ENCODE measurements at regions not wholly inside any gene's neighbourhood (a gene's known extent, or its start where the extent isn't known, plus 50 kb on each side); places are given as distances from the start of the nearest gene placed in this dataset.

DNA sequence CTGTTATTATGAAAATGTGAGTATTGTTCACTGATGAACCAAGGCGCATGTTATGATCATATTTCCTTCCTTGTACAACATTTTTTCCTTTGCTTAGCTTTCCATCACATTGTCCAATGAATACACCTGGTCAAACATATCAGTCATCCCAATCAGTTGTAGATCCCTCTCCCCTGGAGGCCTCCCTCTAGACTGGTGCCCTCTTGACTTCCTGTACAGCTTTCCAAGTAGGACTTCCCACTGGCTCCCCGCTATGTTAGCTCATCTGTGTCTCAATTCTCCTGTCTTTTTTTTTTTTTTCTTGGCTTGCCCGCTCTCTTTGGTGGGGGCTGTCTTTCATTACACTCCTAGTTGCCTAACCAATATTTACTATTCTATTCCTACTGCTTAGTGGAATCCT is 214.2 kb upstream of the NPY start:
- TF ChIP-seq EZH2 (IDR thresholded peaks at IDR 0.05; ENCODE audit: low read length), result no peak
- TF ChIP-seq CTCF (optimal IDR thresholded peaks at IDR 0.05 in 1 of 3, IDR thresholded peaks at IDR 0.05 in 1 of 3, conservative IDR thresholded peaks at IDR 0.05 in 1 of 3; ENCODE audit: extremely low read depth in 1 of 3, insufficient read depth in 2 of 3, low read length in 3 of 3), result no peak
- dilution Hi-C loops (cut with MboI; ENCODE audit: extremely low pct_ligation_motif_present, low sequenced_read_pairs), result no loop called here
- Histone ChIP-seq H3K27me3 (ENCODE audit: control insufficient read depth, extremely low read depth, insufficient read depth, low read length) (no peaks in the 10 kb centered on the region), H4K20me1 (ENCODE audit: control insufficient read depth, extremely low read depth, insufficient read depth, low read length) (no peaks in the 10 kb centered on the region), H3K9me1 (ENCODE audit: control insufficient read depth, extremely low read depth, insufficient read depth, low read length) (no peaks in the 10 kb centered on the region), H3K4me1 (ENCODE audit: control insufficient read depth, extremely low read depth, insufficient read depth, low read length) (no peaks in the 10 kb centered on the region), H2AFZ (ENCODE audit: control insufficient read depth, low read length) (no peak overlapping the region), H3K27ac (ENCODE audit: control insufficient read depth, insufficient read depth, low read length) (no peak overlapping the region), H3K9ac (ENCODE audit: control insufficient read depth, extremely low read depth, insufficient read depth, low read length) (no peak overlapping the region), H3K4me2 (ENCODE audit: control insufficient read depth, extremely low read depth, insufficient read depth, low read depth, low read length) (no peak overlapping the region), H3K79me2 (ENCODE audit: control insufficient read depth, insufficient read depth, low read length) (no peaks in the 10 kb centered on the region), H3K9me3 (ENCODE audit: control insufficient read depth, low read depth, low read length) (no peaks in the 10 kb centered on the region), H3K4me3 (ENCODE audit: control insufficient read depth in 2 of 3, extremely low read depth in 1 of 3, insufficient read depth in 2 of 3, low read depth in 1 of 3, low read length in 3 of 3) (no peak overlapping the region), H3K36me3 (ENCODE audit: control insufficient read depth in 2 of 2, extremely low read depth in 1 of 2, insufficient read depth in 2 of 2, low read length in 2 of 2) (no peaks in the 10 kb centered on the region)
- DNase-seq (ENCODE audit: low read depth, low spot score), result no peak
- no peak for FAIRE-seq

- no peaks in the 10 kb centered on the region for H3K9me1 ChIP-seq (ENCODE audit: control insufficient read depth, extremely low read depth, insufficient read depth, low read length)
- no peaks in the 10 kb centered on the region for H3K27me3 ChIP-seq (ENCODE audit: control insufficient read depth, extremely low read depth, insufficient read depth, low read length)
- DNase-seq (ENCODE audit: low read depth, low spot score) (no peak), FAIRE-seq (no peak)
- H3K9me3 ChIP-seq (ENCODE audit: control insufficient read depth, low read depth, low read length), result no peaks in the 10 kb centered on the region
- H3K4me3 ChIP-seq (ENCODE audit: control insufficient read depth in 2 of 3, extremely low read depth in 1 of 3, insufficient read depth in 2 of 3, low read depth in 1 of 3, low read length in 3 of 3), result no peak overlapping the region
- no peaks in the 10 kb centered on the region for H3K36me3 ChIP-seq (ENCODE audit: control insufficient read depth in 2 of 2, extremely low read depth in 1 of 2, insufficient read depth in 2 of 2, low read length in 2 of 2)
- TF ChIP-seq CTCF (optimal IDR thresholded peaks at IDR 0.05 in 1 of 3, IDR thresholded peaks at IDR 0.05 in 1 of 3, conservative IDR thresholded peaks at IDR 0.05 in 1 of 3; ENCODE audit: extremely low read depth in 1 of 3, insufficient read depth in 2 of 3, low read length in 3 of 3) (no peak), EZH2 (IDR thresholded peaks at IDR 0.05; ENCODE audit: low read length) (no peak)
- no peak overlapping the region for H2AFZ ChIP-seq (ENCODE audit: control insufficient read depth, low read length)
- dilution Hi-C loops (cut with MboI; ENCODE audit: extremely low pct_ligation_motif_present, low sequenced_read_pairs), result no loop called here
- no peak overlapping the region for H3K4me2 ChIP-seq (ENCODE audit: control insufficient read depth, extremely low read depth, insufficient read depth, low read depth, low read length)
- H3K4me1 ChIP-seq (ENCODE audit: control insufficient read depth, extremely low read depth, insufficient read depth, low read length), result peaks cover 5% of the 10 kb centered on the region
- no peaks in the 10 kb centered on the region for H4K20me1 ChIP-seq (ENCODE audit: control insufficient read depth, extremely low read depth, insufficient read depth, low read length)
- H3K79me2 ChIP-seq (ENCODE audit: control insufficient read depth, insufficient read depth, low read length), result no peaks in the 10 kb centered on the region
- no peak overlapping the region for H3K27ac ChIP-seq (ENCODE audit: control insufficient read depth, insufficient read depth, low read length)
- no peak overlapping the region for H3K9ac ChIP-seq (ENCODE audit: control insufficient read depth, extremely low read depth, insufficient read depth, low read length)
These were observed 210.2 kb upstream of the NPY start for GRCh38 chr7:24073651-24074420.
